ENCODE measurements at regions not wholly inside any gene's neighbourhood (a gene's known extent, or its start where the extent isn't known, plus 50 kb on each side); places are given as distances from the start of the nearest gene placed in this dataset.

DNA sequence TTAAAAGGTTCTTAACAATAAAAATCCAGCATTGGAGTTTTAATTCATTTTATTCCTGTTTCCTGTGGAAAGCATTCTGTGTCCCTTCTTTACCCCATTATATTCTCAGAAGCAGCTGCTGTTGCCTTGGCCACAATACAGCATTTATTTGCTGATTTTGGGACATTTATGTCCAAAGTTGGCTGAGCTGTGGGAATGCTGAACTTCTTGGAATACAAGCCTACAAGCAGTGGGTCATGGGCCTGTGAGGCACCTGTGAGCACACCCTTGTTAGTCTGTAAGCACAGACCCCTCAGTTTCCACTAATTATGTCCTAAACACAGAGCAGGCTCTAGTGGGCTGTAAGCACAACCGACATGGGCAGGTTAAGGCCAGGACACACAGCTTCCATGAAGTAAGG is 122.2 kb upstream of the IGF1 start:
- DNase-seq (ENCODE audit: extremely low read depth, low read depth) = no peak

DNA sequence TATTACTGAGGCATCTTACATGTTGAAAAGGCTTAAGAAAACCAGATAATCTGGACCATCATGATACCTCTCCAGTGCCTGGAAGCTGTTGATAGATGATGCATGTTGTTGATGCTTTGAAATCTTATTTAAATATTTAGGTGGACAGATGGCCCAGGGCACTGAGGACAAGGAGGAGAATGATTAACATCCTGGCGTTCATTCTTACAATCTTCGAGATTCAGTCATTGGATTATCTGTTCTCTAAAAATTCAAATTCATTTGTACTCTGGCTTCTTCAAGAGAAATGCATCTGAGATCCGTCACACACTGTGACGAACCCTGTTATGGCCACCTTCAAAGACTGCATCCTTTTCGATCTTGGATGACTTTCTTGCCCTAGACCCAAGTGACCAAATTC is 121.3 kb upstream of the IGF1 start:
- DNase-seq (ENCODE audit: extremely low read depth, low read depth) = no peak

DNA sequence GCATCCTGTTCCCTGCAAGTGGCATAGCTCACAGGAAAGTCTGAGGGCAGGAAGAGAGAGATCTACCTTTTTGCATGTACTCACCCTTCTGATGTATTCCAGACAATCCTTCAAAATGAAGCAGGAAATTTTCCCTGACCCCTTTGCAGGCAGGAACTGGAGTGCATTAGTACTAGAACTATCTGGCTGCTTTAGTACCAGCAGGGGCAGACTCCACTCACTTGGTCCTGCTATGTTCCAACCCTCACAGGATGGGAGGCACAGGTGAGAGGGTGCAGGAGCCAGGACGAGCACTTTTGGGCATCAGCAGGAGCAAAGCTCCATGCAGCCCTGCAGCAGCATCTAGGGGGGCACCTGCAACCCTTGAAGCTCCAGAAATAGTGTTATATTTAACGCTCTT is 116.3 kb upstream of the IGF1 start:
- DNase-seq (ENCODE audit: extremely low read depth, low read depth) = no peak

DNA sequence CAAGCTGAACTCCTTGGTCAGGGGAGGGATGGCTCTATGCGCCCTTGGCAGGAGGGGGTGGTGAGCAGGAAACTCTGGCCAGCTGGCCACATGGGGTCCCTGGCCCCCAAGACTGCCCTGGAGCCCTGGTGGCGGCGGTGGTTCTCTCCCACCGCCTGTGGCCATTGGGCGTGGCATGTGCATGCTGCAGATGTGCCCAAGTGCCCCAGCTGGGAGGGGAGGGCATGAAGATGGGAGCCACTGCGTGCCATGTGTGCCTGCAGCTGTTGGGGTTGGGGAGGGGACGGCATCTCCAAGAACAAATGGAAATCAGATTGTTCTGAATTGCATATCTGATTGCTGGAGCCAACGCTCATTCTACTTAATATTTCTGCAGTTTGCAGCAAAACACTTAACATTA is 115.7 kb upstream of the IGF1 start:
- no peak for DNase-seq (ENCODE audit: extremely low read depth, low read depth)

DNA sequence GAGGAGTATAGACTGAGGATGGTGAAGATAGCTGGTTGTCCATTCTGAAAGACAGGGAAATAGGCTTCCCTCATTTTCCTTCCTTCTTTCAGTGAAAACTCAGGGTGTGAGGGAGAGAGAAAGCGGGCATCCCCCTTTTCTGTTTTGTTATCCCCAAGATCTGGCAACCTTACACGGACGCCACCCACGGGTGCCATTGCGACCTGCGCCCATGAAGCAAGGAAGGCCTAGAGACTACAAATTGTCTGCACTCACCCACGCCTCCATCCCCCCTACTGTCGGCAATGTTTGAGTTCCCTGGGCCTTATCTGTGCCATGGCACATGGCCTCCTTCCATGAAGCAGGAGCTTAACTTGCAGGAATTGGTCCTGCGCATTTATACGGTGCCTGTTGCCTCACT is 115.0 kb upstream of the IGF1 start:
- DNase-seq (ENCODE audit: extremely low read depth, low read depth) = no peak

DNA sequence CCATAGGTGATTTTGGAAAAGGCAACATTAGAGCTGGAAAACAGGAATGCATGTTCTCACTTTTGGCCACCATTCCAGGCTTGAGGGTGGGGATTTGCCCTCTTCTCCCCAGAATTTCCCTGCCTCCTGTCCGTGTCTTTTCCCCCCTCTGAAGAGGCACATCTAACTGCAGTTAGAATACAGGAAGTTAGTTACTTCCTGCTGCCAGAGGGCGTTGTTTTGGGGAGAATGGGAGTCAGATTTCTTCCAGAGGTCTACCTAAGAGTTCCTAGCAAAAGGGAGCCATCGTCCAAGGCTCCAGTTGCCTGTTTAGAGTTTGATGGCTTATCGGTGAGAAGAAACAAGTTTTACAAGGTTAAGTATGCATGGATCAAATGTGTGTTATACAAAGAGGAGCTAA is 112.8 kb upstream of the IGF1 start:
- DNase-seq (ENCODE audit: extremely low read depth, low read depth) = no peak

DNA sequence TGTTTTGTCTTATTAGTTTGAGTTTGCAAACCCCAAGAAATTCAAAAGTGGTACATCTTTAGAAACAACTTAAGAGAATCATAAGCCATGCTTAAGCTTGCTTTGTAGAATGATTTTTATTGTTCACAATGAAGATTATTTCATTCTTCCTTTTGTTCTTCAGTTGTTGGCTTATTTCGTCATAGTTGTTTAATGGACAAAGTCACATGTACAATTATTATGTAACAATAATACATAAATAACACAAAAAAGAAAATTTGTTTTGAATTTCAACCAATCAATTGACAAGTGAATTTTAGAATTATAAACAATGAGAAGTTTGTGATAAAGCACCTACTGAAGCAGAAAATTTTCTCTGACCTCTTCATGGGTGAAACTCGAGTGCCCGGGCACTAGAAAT is 111.8 kb upstream of the IGF1 start:
- DNase-seq (ENCODE audit: extremely low read depth, low read depth) = no peak

DNA sequence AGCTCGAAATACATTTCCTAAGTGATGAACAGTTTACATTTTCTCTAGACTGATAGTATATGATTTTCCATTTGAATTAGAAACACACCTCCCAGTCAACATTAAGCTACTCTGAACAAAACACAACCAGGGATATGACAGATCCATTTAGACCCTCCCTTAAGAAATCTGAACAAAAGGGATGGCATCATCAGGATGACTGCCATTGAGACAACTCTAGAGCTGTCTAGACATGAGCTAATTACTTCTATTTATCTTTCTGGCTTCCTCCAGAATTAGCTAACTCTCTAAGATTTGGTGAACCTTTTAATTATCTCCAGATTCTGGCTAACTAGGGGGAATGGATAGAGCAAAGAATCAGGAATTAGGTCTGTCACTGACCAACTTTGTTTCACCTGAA is 92.9 kb upstream of the IGF1 start:
- no peak for DNase-seq (ENCODE audit: extremely low read depth, low read depth)

DNA sequence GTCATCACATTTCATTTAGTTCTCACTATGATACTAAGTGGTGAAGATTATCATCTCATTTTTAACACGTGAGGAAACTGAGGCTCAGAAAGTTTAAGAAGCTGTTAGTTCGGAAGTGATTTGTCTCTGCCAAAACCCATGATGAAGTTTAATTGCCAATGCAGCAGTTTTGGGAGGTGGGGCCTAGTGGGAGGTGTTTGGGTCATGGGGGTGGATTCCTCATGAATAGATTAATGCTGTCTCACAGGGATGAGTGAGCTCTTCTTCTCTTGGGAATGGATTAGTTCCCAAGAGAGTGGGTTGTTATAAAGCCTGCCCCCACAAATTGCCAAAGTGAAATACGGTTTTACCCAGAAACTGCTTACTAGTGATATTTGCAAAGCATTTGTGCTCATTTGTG is 91.5 kb upstream of the IGF1 start:
- no peak for DNase-seq (ENCODE audit: extremely low read depth, low read depth)

DNA sequence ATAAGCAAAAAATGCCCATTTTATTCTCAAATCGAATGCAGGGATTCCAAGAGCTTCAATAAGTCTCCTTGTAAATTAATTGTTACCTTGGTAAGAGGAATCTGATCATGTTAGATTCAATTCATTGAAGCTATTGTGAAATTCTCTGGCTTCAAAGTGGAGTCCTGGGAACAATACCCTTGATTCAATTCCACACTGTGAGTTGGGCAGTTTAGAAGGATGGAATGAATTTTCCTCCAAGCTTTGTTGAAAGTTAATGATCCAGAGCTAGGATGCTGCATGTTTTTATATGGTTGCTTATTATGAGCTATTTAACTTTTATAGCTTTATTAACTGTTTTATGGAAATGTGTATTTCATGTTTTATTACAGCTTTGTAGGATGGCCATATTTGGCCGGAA is 89.9 kb upstream of the IGF1 start:
- no peak for DNase-seq (ENCODE audit: extremely low read depth, low read depth)

DNA sequence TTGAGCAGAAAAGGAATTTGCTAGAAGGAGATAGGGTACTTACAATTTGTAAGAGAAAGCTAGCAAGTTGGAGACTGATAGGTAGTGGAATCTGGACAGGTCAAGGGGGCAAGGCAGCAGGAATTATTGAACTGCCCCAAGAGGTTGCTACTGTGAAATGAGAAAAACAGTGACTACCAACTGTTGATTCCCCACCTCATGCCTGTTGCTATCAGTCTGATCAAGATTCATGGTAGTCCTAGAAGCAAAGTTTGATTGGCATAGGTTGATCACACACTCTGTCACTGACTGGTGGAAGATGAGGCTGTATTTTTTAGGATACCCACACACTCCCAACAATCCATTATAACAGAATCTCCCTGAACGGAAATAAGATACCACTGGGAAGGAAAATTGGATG is 89.4 kb upstream of the IGF1 start:
- no peak for DNase-seq (ENCODE audit: extremely low read depth, low read depth)

DNA sequence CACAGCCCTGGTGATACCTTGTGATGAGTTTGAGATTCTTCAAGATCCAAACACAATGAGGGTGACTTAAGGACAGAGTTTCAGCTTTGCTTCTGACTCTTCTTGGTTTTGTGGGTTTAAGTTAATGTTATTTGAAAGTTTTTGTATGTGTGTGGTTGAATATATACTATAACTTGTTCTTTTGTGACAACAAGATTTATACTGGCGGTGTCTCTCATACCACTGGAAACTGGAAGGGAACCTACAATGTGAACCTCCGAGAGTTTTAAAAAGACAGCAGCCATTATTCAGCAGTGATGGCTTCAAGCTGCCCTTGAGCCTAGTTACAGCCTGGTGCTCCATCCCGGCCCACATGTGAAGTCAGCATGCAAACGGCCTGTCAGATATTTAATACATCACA is 87.9 kb upstream of the IGF1 start:
- DNase-seq (ENCODE audit: extremely low read depth, low read depth) = no peak

DNA sequence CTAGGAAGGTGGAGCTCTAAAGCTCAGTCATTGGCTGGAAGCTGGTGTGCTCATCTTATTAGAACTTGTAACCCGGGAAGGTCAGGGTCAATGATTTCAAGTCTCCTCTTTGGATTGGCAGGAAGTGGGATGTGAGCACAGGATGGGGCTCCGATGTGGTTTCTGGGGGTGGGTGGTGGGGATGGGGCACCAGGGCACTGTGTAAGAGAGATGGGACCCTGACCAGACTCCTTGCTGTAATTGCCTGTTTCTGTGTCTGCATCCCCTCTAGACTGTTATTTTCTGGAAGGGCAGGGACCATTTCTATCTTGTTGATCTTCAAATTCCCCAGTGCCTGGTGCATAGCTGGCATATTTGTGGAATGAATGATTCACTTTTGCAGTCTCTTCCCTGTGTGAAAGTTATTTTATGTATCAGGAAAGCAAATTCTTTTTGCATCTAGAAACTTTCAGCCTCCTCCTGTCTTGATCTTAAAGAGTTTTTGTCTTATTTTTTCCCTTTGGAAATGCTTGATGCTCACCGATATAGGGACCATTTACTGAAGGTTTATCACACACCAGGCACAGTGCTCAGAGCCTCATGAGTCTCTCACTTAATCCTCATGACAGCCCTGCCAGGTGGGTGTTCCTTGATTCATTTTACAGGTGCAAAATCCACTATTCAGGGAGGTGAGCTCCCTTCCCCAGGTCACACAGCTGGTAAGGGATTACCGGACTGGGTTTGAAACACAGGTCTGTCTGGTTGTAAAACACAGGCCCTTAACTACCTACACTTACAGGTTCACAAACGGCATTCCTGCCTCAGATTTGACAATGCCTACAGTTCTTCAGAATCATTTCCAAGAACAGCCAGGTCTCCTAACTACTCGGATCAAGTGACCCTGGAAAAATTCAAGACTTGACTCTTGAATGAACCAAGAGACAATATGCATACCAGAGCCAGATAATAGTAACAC is 86.9 kb upstream of the IGF1 start:
- DNase-seq (ENCODE audit: extremely low read depth, low read depth) = peak; percentile 33

DNA sequence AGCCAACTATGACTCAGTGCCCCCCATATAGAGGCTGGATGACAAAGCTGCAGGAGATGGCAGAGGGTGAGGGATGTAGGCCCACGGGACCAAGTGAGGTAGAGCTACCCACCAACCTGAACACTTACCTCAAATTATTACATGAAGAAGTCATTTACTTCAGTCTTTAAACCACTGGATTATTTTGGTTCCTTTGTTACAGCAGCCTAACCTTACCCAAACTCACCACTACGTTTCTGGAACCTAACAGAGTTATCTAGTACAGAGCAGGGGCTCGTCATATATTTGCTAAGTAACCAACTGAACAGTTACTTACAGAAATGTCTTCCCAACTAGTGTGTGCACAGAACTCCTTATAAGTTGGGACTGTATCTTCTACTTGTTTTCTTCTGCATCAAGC is 85.2 kb upstream of the IGF1 start:
- no peak for DNase-seq (ENCODE audit: extremely low read depth, low read depth)

DNA sequence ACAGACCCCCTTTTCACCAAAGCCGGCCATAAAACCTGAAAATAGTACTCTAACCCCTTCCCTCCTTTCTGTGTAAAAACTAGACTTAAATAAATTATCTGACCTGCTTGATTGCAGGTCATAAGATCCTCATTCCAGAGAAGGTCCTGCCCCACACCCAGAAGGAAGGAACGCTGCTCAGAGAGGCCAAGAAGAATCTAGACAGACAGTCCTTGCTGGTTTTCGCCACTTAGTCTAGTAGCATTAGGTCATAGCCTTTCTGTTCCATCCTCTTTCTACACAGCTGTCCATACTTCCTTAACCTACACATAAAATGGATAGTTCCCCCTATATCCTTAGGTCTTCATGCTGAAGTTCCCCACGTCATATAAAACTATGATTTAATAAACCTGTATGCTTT is 83.7 kb upstream of the IGF1 start:
- DNase-seq (ENCODE audit: extremely low read depth, low read depth) = no peak

DNA sequence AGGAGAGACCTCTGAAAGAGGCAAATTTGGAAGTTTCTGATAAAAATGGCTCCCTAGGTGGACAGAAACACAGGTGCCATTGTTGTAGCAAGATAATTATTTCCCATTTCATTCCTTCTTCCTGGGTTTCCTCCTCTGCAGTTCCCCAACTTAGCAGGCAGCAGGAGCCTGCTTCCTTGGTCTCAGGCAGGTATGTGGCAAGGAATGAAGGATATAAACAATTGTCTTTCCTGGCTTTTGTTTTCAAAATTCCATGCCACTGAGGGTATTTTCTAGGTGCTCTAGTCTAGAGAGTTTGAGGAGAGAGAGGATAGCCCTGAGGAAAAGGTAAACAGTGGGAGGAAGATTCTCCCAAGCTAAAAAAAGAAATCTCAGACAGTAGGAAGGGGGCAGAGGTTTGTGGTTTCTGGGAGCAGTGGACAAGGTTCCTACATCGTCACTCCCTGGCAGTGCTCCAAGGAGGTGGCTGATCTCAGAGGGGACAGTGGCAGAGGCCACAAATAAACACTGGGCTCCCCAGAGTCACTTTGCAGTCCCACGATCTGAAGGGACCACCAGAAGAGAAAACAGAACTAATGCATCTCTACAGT is 82.6 kb upstream of the IGF1 start:
- DNase-seq (ENCODE audit: extremely low read depth, low read depth) = no peak

DNA sequence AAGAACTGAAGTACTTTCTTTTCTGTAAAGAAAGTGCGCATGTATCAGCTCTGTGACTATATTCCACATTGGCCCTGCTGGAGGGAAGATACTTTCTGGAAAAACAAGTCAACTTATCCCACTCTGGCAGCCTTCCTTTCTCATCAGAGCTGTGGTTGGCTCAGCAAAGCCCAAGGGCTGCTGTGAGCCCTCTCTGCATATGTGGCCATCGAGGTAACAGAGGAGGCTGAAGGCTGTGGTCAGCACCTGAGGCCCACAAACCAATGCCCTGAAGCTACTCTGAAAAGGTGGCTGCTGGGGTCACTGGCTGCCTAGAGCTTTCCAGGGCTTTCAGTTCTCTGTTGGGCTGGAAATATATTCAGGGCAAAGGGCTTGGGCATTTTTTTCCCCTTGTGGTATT is 70.8 kb upstream of the IGF1 start:
- no peak for DNase-seq (ENCODE audit: extremely low read depth, low read depth)

DNA sequence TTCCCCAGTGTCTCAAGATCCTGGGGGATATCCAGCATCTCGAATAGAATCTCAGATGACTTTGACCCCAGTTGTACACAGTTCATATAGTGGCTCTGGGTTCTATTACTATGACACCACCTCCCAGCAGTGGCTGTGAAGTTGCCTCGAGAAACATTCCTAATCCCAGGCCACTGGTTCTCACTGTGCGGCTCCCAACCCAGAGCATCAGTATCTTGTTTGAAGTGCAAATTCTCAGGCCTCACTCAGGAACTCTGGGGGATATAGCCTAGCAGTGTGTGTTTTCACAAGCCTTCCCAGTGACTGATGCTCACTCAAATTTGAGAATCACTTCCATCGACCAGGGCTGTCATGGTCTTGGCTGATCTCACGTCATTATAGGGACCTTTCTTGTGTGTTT is 69.3 kb upstream of the IGF1 start:
- no peak for DNase-seq (ENCODE audit: extremely low read depth, low read depth)

DNA sequence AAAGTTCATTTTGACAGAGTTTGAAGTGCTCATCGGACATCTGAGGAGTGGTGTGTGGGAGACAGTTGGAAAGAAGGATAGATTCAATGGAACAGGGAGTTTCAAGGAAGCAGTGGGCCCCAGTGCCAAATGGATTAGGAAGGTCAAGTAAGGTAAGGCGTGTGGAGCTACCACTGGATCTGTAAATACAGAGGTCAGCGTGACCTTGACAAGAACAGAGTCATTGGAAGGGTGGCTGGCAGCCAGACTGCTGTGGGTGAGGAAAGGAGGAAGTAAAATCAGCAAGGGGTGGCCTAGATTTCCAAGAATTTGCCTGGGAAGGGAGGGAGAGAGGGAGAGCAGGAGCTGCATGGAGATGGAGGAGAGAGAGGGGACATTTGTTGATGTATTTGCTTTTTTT is 68.2 kb upstream of the IGF1 start:
- DNase-seq (ENCODE audit: extremely low read depth, low read depth) = no peak

DNA sequence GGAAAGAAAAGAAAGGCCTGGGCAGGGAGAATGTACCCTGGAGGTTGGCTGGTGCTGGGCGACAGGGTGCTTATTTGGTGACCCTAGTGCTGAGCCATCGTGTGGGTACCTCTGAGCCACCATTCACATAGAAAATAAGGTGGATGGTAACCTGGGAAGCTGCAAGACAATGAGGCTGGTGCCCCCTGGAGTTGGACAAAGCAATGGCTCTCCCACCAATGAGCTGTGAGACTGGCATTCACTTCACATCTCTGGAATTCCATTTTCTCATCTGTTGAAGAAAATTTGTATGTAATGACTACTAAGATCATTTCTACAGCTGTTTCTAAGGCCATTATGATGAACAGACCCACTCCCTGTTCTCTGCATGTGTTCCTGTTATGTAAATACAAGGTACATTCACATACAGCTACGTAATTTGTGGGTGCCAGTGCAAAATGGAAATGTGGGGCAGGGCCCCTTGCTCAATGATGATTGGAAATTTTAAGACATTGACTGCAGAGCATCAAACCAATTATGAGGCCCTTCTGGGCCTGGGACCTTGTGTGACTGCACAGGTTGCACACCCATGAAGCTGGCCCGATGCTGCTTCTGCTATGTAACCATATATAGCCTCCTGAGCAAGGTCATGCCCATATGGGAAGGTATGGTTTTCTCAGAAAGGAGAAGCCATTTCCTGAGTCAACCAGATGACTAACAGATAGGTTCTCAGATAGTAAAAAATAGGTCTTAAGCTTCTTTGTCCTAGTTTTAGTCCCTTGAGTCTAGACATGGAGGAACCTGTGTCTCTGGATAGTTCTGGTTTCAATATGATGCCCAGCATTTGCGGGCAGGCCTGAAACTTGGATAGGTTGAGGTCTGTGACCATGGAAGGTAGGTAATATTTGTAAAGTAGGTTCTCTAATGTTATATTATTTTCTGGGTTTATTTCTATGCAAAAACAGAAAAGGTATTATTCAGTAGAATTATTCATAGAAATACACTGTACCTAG is 63.4 kb upstream of the IGF1 start:
- no peak for DNase-seq (ENCODE audit: extremely low read depth, low read depth)

DNA sequence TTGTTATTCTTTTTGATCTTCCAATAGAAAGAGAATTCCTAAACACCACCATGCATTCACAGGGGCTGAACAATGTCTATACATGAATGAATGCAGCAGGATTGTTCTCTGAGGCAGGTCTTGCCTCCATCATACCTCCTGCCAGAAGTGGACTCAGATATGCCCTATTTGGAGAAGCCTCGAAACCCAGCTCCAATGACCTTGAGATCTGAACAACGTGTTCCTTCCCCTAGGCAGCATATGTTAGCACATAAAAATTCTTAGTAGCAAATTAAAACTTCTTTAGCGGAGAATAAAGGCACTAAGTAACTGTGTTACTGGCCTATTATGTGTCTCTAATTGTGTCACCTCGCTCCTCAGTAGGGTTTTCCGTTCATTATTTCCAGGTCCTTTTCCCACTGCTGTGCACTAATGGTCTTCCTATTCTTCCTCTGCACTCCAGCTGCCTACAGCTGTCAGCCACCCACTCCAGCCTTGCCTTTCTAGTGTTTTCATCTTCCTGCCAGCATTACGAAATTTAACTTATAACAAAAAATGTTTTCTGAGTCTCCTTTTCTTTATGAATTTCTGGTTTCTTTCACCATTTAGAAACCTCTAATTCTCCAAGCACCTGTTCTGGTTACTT is 62.6 kb upstream of the IGF1 start:
- no peak for DNase-seq (ENCODE audit: extremely low read depth, low read depth)
